DND-41 (cell line): ENCODE measurements at regions not wholly inside any gene's neighbourhood (a gene's known extent, or its start where the extent isn't known, plus 50 kb on each side); places are given as distances from the start of the nearest gene placed in this dataset.

ENCODE experiments used
- CTCF ChIP-seq: IDR thresholded peaks from 2 replicates; pipeline ENCODE4 v1.5.1; 2012; ENCODE audit warnings: borderline replicate concordance, low read length, moderate library complexity, mild to moderate bottlenecking; ENCODE audit not compliant: poor library complexity, severe bottlenecking; ENCODE audit errors: extremely low read depth
- EZH2 ChIP-seq: IDR thresholded peaks from 3 replicates; pipeline ENCODE4 v1.6.1; 2012; ENCODE audit warnings: borderline replicate concordance, low read depth, mild to moderate bottlenecking, moderate library complexity, low read length, inconsistent platforms; ENCODE audit not compliant: severe bottlenecking

GRCh38 chr5:91938441-91938840, 555.3 kb upstream of the ARRDC3 start:
- TF ChIP-seq CTCF (no peak), EZH2 (no peak)
